ENCODE measurements at regions not wholly inside any gene's neighbourhood (a gene's known extent, or its start where the extent isn't known, plus 50 kb on each side); places are given as distances from the start of the nearest gene placed in this dataset.

DNA sequence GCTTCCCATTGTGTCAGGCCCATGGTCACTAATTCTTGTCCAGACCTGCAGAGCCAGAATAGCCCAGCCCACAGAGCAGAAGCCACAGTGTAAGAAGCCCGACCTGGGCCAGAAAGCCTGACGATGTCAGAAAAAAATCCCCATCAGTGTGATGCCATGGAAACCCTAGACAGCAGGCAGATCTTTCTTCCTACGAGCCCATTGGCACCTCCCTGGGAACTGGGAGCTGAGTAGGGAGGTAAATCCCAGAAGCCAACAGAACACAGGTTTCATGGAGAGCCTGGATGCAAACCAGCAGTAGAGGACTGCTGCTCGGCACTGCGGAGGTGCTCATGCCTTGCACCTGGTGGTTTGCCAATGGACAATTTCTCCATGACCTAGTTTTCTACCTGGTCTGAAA lies 82.2 kb upstream of the SLC22A16 start:
- TF ChIP-seq, protein P1, sequence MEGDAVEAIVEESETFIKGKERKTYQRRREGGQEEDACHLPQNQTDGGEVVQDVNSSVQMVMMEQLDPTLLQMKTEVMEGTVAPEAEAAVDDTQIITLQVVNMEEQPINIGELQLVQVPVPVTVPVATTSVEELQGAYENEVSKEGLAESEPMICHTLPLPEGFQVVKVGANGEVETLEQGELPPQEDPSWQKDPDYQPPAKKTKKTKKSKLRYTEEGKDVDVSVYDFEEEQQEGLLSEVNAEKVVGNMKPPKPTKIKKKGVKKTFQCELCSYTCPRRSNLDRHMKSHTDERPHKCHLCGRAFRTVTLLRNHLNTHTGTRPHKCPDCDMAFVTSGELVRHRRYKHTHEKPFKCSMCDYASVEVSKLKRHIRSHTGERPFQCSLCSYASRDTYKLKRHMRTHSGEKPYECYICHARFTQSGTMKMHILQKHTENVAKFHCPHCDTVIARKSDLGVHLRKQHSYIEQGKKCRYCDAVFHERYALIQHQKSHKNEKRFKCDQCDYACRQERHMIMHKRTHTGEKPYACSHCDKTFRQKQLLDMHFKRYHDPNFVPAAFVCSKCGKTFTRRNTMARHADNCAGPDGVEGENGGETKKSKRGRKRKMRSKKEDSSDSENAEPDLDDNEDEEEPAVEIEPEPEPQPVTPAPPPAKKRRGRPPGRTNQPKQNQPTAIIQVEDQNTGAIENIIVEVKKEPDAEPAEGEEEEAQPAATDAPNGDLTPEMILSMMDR (IDR thresholded peaks at IDR 0.05; ENCODE audit: control extremely low read depth, extremely low read depth): no peak
- Histone ChIP-seq H3K4me1 (ENCODE audit: control insufficient read depth in 5 of 5, insufficient read depth in 5 of 5, low read length in 5 of 5) (no peaks in the 10 kb centered on the region), H3K4me3 (no peak overlapping the region), H3K9ac (ENCODE audit: insufficient read depth in 1 of 2, low read length in 2 of 2) (no peak overlapping the region), H3K27me3 (ENCODE audit: control insufficient read depth in 3 of 3, insufficient read depth in 3 of 3, low read length in 2 of 3) (no peaks in the 10 kb centered on the region), H3K9me3 (ENCODE audit: control insufficient read depth in 4 of 4, insufficient read depth in 3 of 4, low read length in 3 of 4) (peaks cover 0 to 2% (median 0%) of the 10 kb centered on the region in 4 donors), H3K27ac (ENCODE audit: low read depth in 1 of 2, low read length in 1 of 2) (no peak overlapping the region), H3K36me3 (ENCODE audit: control insufficient read depth in 4 of 4, insufficient read depth in 4 of 4, low read length in 4 of 4) (no peaks in the 10 kb centered on the region)
- no peak for DNase-seq
- 79 to 96% methylated on average over 5 of the region's 5 CpGs for WGBS, 2 donors
- ATAC-seq (ENCODE audit: insufficient read depth, low FRiP score): no peak

DNA sequence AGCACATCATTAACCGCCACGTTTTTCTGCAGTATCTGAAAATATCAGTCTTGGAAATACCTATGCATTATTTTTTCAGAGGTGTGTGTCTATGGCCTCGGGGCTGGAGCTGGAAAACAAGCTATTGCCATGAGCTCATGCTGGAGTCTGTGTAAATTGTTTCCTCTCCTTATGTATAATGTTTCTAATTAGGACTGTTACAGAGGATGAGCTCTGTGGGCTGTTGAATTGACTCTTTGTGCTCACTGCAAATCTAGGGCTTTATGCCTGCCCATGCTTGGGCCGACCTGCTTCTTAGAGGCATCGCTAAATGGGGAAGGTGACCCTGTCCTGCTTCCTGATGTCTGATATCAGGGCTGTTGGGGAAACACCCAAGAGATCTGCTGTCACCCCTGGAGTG lies 80.8 kb upstream of the SLC22A16 start:
- ATAC-seq (ENCODE audit: insufficient read depth, low FRiP score): no peak
- WGBS, 2 donors: 86 to 88% methylated on average over 5 of the region's 5 CpGs
- TF ChIP-seq, protein P1 (IDR thresholded peaks at IDR 0.05; ENCODE audit: control extremely low read depth, extremely low read depth): no peak

DNA sequence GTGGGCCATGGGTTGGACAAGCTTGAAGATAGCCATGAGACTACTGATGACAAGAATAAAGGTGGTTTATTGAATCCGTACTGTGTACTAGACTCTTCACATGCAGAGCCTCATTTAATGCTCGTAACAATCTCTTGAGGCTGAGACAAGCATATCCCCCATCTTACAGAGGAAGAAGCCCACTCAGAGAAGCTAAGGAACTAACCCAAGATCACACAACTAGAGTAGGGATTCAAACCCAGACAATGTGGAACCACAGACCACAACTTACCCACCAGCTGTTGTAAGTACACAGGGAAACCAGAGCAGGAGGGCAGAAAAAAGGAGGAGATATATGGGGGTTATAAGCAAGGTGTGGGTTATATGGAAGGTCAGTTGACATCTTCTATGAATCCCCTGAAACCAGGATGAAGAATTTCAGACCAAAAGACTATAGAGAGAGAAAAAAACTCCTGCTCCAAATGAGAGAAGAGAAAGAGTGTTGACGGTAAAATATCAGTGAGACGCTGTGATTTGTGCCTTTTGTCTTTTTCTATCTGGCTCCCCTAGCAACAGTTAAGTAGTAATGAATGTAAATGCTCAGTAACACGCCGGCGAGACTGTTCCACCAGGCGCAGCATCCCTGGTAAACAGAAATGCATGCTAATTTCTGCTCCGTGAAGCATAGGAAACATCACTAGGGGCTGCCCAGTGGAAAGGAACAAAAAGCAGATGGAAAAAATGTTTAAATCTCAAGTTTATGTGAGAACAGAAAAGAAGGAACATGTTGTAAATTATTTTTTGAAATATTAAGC lies 80.1 kb upstream of the SLC22A16 start:
- no peaks in the 10 kb centered on the region for H3K27me3 ChIP-seq (ENCODE audit: control insufficient read depth in 3 of 3, insufficient read depth in 3 of 3, low read length in 2 of 3)
- H3K36me3 ChIP-seq (ENCODE audit: control insufficient read depth in 4 of 4, insufficient read depth in 4 of 4, low read length in 4 of 4): no peaks in the 10 kb centered on the region
- 89 to 94% methylated on average over 9 of the region's 9 CpGs for WGBS, 2 donors
- ATAC-seq (ENCODE audit: insufficient read depth, low FRiP score) (no peak), DNase-seq (no peak)
- H3K9ac ChIP-seq (ENCODE audit: insufficient read depth in 1 of 2, low read length in 2 of 2): no peak overlapping the region
- H3K9me3 ChIP-seq (ENCODE audit: control insufficient read depth in 4 of 4, insufficient read depth in 3 of 4, low read length in 3 of 4): peaks cover 0 to 8% (median 0%) of the 10 kb centered on the region in 4 donors
- H3K4me3 ChIP-seq: no peak overlapping the region
- TF ChIP-seq, protein P1 (IDR thresholded peaks at IDR 0.05; ENCODE audit: control extremely low read depth, extremely low read depth): no peak
- H3K4me1 ChIP-seq (ENCODE audit: control insufficient read depth in 5 of 5, insufficient read depth in 5 of 5, low read length in 5 of 5): no peaks in the 10 kb centered on the region
- no peak overlapping the region for H3K27ac ChIP-seq (ENCODE audit: low read depth in 1 of 2, low read length in 1 of 2)

More for the DNA sequence above, 80.8 kb upstream of the SLC22A16 start:
- Histone ChIP-seq H3K9ac (ENCODE audit: insufficient read depth in 1 of 2, low read length in 2 of 2) (no peak overlapping the region), H3K27ac (ENCODE audit: low read depth in 1 of 2, low read length in 1 of 2) (no peak overlapping the region), H3K27me3 (ENCODE audit: control insufficient read depth in 3 of 3, insufficient read depth in 3 of 3, low read length in 2 of 3) (no peaks in the 10 kb centered on the region), H3K4me1 (ENCODE audit: control insufficient read depth in 5 of 5, insufficient read depth in 5 of 5, low read length in 5 of 5) (no peaks in the 10 kb centered on the region), H3K9me3 (ENCODE audit: control insufficient read depth in 4 of 4, insufficient read depth in 3 of 4, low read length in 3 of 4) (peaks cover 0 to 6% (median 0%) of the 10 kb centered on the region in 4 donors), H3K4me3 (no peak overlapping the region), H3K36me3 (ENCODE audit: control insufficient read depth in 4 of 4, insufficient read depth in 4 of 4, low read length in 4 of 4) (no peaks in the 10 kb centered on the region)
- DNase-seq: no peak

All from lung (tissue), 11 donors.